GM18502 (cell line): ENCODE measurements at regions not wholly inside any gene's neighbourhood (a gene's known extent, or its start where the extent isn't known, plus 50 kb on each side); places are given as distances from the start of the nearest gene placed in this dataset.

Source experiments
- ATAC-seq: cut with Tn5 transposase; IDR thresholded peaks from one replicate; pipeline ENCODE4 v1.9.1; 2021; ENCODE audit warnings: mild to moderate bottlenecking; ENCODE audit not compliant: unreplicated experiment, poor library complexity

DNA sequence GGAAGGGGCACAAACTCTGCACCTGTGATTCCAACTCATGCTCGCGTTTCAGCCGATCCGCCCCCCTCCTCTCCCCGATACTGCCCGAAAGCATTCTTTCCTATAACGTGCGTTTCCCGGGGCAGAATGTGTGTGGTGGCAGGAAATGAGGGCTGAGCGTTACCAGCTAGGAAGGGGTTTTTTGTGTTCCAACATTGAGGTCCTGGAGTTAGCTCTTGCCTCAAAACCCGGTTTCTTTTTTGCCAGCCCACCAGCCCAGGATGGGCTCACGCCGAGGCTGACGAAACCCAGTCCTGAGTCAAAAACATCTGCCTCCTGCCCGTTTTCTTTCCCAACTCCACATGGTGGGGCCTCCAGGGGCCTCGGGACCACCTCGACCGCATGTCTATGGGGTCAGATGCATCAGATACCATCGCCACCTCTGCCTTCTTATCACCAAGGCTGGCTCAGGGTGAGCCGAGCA is 113.7 kb upstream of the COPS8 start:
- ATAC-seq: no peak

DNA sequence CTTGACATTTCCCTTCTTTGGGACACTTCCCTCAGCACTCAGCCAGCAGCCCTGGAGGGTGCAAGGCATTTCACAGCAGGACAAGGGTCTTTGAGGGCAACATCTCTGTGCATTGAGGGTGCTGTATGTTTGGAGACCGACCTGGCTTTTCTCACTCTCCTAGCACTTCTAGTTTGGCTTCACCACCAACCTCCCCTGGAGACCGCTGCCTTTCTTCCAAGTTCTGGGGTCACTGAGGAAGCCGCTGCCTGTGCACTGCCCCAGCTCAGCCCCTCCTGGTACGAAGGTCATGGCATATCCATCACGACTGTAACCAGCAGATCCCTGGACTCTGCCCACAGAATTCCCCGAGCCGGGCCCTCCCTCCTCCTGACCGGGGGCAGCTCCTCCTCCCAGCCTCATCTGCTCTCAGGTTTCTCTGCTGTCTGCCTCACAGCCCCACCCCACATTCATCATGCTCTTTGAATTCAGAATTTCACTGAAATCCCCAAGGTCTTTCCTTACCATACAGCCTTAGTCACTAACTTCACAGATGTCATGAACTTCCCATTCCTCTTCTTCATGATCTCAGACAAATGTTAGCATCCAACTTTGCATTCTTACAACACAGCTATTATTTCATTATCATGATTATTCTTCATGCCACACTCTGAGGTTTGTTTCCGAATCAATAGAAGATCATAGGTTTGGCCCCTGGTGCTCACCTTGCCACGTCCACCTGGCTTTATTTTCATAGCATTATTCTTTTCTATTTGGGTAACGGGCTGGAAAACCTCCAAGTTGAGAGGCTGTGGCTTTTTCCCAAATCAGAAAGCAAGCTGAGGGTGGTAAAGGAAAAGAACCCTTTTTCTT is 113.0 kb upstream of the COPS8 start:
- ATAC-seq: no peak

DNA sequence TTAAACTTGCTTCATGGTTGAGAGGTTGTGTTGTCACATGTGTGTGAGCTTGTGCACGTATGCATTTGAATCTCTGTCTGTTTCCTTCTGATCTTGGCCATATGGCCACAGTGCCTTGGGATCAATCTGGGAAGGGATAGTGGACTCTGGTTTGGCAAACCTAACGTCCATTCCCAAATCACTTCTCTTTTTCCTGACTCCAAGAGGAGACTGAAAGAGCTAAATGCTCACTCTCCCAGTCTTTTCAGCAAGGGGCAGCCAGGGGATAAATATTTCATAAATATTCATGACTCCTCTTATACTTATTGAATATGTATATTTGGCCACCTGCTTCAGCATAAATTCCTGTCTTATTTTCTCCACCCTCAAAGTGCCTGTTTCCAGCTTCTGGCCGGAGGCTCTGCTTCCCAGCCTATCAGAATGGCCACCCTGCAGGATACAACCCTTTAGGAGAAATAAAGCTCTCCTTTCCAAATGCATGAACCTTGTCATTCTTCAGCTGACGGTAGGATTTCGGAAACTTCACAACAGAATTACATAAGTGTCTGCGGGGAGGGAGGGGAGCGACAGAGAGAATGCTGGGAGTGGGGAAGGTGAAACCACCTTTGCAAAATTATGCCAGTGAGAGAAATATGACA is 112.2 kb upstream of the COPS8 start:
- no peak for ATAC-seq

DNA sequence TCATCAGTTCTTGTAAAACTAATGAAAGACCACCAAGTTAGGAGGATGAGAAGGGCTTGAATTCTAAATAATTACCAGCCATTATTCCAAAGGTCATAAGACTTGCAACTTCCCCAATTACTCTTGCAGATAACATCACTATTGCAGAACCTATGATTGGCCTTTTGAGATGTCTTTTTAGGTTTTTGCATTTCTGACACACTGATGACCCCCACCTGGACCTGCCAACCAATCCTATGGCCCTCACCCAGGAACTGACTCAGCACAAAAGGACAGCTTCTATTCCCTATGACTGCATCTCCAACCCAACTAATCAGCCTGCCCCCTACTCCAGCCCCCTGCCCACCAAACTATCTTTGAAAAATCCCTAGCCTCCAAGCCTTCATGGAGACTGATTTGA is 111.5 kb upstream of the COPS8 start:
- no peak for ATAC-seq

DNA sequence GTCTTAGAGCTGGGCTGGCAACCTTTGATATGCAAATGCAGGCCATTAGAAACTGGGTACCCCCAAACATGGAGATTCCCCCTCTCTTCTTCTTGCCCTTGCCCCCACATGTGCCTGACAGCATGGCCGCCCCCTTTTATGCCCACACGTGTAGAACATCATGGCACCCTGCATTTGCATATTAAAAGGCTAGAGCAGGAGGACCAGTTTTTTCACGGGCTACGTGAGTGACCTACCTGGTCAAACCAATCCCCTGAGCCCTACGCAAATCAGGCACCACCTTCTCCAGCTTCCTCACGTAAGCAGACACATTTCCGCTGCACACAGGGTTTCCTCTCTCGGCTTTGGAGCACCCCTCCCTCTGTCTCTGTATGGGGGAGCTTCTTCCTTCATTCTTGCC is 110.9 kb upstream of the COPS8 start:
- ATAC-seq: no peak

DNA sequence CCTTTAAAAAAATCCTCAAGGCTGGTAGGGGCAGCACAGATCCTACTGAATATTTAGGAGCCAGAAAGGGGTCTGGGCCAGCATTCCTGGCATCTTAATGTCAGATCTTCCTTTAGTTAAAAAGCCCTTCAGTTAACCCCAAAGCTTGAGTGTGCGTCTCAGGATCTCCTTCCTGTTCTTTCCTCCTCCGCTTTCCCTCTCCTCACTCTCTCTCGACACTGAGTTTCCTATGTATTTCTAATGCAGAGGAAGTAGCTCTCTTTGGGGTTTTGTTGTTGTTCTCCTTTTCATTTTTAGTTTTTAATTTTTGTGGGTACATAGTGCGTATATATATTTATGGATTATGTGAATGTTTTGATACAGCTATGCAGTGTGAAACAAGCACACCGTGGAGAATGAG is 109.9 kb upstream of the COPS8 start:
- ATAC-seq: no peak

DNA sequence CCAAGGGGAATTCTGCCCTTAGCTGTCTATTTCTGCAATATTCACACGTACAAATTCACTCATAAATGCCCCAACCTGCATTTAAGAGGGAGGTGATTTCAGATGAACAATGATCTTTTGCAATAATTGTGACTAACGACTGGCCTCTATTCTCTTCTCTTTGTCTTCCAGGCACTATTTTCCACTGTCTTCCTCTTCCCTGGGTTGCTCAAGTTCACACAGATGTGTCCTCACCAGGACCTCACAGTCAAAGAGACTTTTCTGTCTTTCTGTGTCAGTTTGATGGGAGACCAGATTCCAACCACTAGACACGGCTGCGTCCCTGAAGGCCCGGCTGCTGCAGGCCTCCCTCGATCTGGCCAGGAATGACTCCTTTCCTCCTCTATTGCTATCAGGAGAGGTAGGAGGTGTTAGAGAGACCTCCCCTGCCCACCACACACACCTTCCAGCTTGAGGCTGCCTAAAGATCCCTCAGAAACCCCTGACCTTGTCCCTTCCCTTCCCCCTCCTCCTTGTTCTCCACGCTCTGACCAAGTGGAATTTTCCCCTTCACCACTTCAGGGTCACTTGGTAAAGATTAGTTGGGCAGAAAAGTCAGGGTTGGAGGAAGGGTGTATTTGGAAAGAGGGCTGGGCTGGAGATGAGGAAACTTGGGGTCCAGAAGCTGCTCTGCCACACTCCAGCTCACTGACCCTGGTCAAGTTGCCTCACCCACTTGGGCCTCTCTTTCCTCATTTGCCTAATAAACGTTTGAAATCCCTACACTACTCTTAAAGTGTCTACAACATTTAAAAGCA is 109.2 kb upstream of the COPS8 start:
- ATAC-seq: no peak

DNA sequence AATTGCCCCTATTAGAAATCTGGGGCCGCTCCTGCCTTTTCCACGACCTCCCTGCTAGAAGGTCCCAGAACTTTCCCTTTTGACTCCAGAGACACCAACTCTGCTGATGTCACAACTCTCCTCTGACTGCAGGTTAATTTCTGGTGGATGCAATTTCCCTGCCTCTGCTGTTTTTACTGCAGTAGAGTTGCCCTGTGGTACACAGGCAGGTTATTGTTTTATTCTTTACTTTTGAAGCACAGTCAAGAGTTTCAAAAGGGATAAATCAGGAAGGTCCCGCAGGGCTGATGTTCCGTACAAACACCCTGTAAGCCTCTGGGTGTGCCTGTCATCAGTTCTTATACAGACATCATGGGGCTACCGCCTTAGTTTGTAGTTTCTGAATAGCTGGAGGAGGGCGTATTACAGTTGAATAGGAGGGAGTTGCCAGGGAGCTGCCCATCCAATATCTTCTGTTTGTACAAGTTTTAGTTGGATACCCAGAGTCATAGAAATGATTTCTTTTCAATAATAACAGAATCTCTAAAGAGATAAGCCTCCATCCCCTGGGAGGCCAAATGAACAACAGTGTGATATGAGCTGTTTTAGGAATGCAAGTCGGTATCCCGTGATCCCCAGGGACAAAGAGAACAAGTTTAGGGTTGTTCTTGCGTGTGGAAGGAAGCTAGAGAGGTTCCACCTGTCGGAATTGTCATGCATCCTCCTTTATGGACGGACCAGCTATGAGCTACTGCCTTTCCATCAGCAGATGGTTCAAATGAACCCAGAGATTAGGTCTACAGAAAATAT is 108.4 kb upstream of the COPS8 start:
- no peak for ATAC-seq

DNA sequence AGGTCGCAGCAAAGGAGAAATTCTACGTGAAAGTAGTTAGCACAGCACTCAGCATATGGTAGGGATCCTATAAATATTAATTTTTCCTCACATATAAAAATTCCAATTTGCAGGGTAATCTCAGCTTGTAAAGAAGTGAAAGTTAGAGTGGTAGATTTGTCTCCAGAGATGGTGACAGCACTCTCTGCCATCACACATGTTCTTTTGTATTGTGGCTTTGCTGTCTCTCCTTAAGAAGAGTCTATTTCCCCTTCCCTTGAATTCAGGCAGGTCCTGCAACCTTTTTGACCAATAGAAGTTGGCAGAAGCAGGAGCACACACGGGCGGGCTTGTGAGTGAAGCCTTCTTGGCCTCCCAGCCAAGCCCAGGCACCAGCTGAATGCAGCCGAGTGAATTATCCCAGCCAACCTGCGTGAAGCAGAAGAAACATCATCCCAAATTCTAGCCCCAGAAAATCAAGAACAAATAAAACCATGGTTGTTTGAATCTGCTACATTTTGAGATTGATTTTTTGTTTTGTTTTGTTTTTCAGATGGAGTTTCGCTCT is 107.8 kb upstream of the COPS8 start:
- ATAC-seq: no peak

DNA sequence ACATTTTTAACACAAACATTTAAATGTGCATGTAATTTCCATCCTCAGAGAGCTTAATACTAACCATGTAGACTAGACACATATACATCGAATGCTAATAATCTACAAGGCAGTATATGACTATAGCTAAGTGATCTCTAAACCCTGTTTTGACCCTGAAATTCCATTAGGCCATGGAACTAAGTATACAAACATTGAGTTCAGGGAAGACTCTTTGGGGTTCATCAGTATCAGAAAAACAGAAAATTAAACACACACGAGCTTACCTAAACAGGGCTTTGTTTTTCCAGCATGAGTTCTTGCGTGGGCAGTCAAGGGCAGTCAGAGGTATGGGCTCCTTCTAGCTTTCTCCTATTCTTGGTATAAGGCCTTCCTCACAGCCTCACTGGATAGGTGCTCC is 106.0 kb upstream of the COPS8 start:
- no peak for ATAC-seq

DNA sequence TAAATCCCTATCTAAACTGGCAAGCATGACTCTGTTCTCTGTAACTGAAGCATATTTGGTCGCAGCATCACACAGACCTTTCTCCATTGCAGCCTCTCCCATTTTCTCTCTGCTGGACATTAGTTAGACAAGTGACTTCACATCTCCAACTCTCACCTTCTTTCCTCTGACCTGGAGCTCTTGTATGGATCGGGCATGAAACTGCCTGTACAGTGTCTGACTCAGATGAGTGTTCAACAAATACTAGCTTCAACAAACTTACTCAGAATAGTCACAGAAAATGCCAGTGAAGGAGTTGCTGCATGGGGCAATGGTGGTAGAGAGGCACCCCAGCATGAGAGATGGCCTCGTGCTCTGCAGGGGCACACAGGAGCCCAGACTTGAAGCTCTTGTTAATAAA is 104.7 kb upstream of the COPS8 start:
- no peak for ATAC-seq

DNA sequence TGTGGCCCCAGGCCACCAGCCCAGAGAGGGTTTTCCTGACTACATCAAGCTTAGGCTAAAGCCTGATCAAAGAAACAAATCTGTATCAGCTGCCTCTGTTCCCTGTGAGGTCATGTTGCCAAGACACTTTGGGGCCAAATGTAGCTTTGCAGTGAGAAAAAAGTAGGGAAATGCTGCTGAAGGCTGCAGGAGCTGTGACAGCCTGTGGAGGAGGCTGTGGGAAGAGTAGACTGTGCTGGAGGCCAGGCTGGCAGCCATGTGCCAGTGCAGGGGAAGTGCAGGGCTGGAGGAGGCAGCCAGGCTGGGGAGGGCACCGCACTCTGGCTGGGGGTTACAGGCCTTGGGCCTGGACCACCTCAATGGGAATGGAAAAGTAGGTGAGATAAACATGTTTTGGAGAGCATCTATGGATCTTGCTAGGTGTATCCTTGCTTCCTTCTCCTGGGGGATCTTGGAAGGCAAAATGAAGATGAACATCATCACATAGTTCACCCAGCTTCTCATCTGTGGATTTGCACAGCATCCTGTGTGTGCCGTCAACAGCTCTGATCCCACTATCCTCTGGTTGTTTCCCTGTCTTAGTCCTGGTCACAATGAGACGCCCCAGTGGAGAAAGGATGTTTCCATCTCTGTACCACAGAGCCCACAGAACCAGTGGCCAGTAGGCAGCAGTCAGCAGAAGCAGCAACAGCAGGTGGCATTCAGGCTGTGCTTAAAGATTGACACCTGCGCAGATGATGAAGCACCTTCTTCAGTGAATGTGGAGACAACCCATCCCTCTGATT is 103.8 kb upstream of the COPS8 start:
- no peak for ATAC-seq

DNA sequence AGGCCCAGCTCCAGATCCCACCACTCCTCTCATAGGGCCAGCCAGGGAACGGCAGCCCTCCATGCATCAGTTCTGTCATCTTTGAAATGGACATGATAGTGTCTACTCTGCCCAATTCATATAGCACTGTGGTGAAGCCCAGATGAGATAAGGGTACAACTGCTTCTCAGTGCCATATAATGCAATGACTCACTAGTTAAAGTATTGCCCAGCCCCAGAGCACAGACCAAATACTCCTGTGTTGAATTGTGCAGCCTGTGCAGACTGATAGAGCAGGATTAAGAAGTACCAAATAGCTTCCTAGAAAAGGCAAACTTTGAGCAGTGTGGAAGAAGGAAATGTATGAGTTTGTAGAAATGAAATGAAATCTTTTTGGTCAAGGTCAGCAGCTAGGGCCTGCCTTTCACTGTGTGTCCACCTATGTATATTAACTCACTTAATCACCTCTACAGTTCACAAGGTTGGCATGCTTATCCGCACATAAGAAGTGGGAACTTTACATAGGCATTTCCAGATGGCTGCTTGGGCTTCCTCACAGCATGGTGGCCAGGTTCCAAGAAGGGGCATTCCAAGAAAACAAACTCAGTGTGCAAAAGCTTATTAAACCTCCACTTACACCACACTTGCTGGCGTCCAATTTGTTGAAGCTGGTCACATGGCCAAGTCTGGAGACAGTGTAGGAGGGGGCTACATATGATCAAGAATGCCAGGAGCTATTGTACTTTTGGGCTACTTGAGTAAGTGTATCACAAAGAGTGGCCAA is 102.8 kb upstream of the COPS8 start:
- ATAC-seq: no peak

DNA sequence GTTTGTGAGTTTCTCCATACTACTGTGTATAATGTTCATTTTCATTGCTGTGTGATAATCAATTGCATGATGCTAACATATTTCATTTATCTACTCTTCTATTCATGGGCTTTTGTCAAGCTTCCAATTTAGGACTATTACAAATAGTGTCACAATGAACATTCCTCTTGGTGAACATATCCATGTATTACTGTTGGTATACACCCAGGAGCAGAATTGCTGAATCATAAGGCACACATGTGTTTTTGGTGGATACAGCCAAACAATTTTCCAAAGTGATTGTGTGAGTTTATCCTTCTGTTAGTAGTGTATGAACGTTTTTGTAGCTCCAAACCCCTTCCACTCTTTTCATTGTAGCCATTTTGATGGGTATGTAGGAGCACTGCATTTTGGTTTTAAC is 101.6 kb upstream of the COPS8 start:
- no peak for ATAC-seq

DNA sequence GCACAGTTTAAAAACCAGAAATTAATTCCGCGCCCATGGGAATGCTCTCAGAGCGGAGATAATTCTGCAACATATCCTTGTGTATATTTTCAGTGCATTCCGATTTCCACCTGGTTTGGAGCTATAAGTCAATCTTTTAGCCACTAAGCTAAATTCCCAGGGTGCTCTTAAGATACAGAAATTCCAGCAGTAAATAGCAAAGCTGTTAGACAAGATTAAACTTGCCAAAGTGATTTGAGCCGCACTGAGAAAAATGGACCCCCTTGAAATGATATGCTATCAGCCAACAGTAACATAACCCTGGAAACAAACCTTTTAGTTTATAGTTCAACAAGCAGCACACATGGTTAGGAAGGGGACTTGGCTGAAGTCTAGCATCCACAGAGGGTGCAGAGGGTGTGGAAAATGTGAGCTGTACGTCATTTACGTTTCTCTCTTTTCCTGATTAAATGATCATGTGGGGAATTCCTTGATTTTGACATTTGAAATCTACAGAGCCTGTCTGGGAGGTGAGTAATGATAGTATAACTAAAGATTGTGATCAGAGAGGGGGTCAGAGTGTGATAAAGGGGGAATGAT is 99.8 kb upstream of the COPS8 start:
- ATAC-seq: no peak

DNA sequence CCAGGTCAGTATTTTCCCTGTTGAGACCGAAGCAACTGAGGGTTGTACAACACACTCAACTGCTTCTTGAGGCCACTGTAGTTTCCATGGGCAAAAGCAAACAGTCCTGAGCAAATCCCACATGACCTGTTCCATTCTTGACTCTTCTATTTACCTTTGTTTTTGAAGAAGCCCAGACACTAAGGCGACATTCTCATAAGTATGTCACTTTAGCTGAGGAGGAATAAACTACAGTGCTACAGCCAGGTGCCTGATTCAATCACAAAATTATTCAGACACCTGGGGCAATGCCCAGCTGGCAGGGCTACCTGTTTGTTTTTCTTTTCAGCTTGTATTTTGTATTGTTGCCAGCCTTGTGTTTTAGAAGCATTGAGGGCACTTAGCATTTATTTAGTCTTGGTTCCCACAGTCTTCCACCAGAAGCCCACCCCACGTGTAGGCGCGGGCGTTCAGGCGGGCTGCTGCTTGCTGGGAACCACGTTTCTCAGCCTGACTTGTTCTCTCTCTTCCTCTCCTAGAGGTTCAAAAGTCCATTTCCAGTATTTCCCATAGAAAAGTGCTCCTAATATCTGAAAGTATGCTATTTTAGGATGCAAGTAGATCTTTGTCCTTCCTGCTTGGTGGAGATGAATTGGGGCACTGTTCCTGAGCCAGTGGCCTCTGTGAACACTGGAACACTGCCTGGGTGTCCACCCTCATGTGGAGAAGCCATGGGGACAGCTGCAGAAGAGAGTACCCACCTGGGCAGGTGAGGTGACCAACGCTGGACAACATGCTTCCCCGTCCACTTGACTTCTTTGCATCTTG is 99.0 kb upstream of the COPS8 start:
- no peak for ATAC-seq

DNA sequence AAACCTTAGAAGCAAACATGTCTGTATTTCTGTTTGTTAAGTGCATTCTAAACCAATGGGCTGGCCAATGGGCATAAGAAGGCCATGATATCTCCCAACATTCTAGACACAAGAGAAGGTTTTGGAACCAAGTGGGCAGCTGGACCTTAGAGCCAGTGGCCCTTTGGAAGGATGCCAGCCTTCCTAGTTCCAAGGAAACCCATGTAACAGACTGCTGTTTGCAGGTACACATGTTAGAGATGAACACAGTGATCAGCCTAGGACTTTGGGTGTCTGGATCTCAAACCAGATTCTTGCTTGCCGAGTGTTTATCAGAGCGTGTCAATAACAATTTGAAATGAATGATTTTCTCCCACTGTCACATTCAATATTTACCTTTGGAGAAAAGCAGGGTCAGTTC is 97.5 kb upstream of the COPS8 start:
- ATAC-seq: no peak
